ENCODE measurements at regions not wholly inside any gene's neighbourhood (a gene's known extent, or its start where the extent isn't known, plus 50 kb on each side); places are given as distances from the start of the nearest gene placed in this dataset.
"Not testable (repeated sequence)": the region's sequence is repeated elsewhere in the genome, so short reads cannot be mapped to it uniquely, and the experiment has no call there.

- H3K9me3 Mint-ChIP-seq (ENCODE audit: insufficient read depth); POLR2A ChIA-PET: not testable (repeated sequence)
Observed at GRCh38 chr10:30549134-30549687, 80.3 kb downstream of the LYZL2 start.

GRCh38 chr10:30546511-30546910 is 83.0 kb downstream of the LYZL2 start:
- Histone ChIP-seq H3K79me2 (ENCODE audit: control insufficient read depth, insufficient read depth, low read length) (no peaks in the 10 kb centered on the region), H4K20me1 (ENCODE audit: control insufficient read depth, insufficient read depth, low read length, poor library complexity, severe bottlenecking) (no peaks in the 10 kb centered on the region), H3K4me2 (replicated peaks; ENCODE audit: low read depth, low read length, poor library complexity, severe bottlenecking) (no peak overlapping the region), H3K36me3 (replicated peaks in 1 of 2; ENCODE audit: control extremely low read depth in 1 of 2, control insufficient read depth in 1 of 2, extremely low read depth in 1 of 2, insufficient read depth in 2 of 2, low read length in 1 of 2) (no peaks in the 10 kb centered on the region), H3K27me3 (replicated peaks in 1 of 4; ENCODE audit: control extremely low read depth in 1 of 4, control insufficient read depth in 3 of 4, insufficient read depth in 4 of 4, low read length in 3 of 4) (no peaks in the 10 kb centered on the region), H3K9ac (ENCODE audit: low read length) (no peak overlapping the region), H3K9me3 (ENCODE audit: control extremely low read depth in 1 of 3, control insufficient read depth in 2 of 3, insufficient read depth in 1 of 3, low read length in 2 of 3) (no peaks in the 10 kb centered on the region), H3K27ac (ENCODE audit: low read length in 2 of 2) (no peak overlapping the region), H3K4me3 (ENCODE audit: control extremely low read depth in 1 of 5, extremely low read depth in 1 of 5, insufficient read depth in 1 of 5, low read depth in 2 of 5, low read length in 4 of 5) (no peak overlapping the region), H2AFZ (ENCODE audit: insufficient read depth, low read depth, low read length, poor library complexity, severe bottlenecking) (no peak overlapping the region), H3K4me1 (ENCODE audit: control insufficient read depth in 2 of 2, insufficient read depth in 2 of 2, low read length in 2 of 2) (no peaks in the 10 kb centered on the region)
- ChIA-PET POLR2A (no interaction called here), CTCF (interaction anchor here (1.4 kb wide), 1 partner anchor 10 kb away, joined by 3 read pairs; no protein-coding TSS in a partner anchor)
- intact Hi-C loops (cut with micrococcal nuclease) = no loop called here
- peaks cover 11% of the 10 kb centered on the region for H3K4me1 Mint-ChIP-seq
- ATAC-seq (ENCODE audit: low read depth) (no peak), DNase-seq (no peak)
- H3K9me3 Mint-ChIP-seq (ENCODE audit: insufficient read depth) = no peaks in the 10 kb centered on the region
- H3K27ac Mint-ChIP-seq = no peak overlapping the region
- no peak for TF ChIP-seq EZH2 (IDR thresholded peaks at IDR 0.05; ENCODE audit: borderline replicate concordance, insufficient read depth, low read depth, low read length, poor library complexity, severe bottlenecking)
- TF ChIP-seq CTCF (IDR thresholded peaks at IDR 0.05) = no peak
- H3K27me3 Mint-ChIP-seq = no peaks in the 10 kb centered on the region
- no peak overlapping the region for H3K4me3 Mint-ChIP-seq
- WGBS (ENCODE audit: insufficient coverage) = 80% methylated on average over 3 of the region's 9 CpGs

More at GRCh38 chr10:30549134-30549687, 80.3 kb downstream of the LYZL2 start:
- CTCF ChIA-PET; H3K79me2 ChIP-seq (ENCODE audit: control insufficient read depth, insufficient read depth, low read length); H3K4me3 Mint-ChIP-seq; H3K9me3 ChIP-seq (ENCODE audit: control extremely low read depth in 1 of 3, control insufficient read depth in 2 of 3, insufficient read depth in 1 of 3, low read length in 2 of 3); H3K9ac ChIP-seq (ENCODE audit: low read length); DNase-seq; H3K4me2 ChIP-seq (replicated peaks; ENCODE audit: low read depth, low read length, poor library complexity, severe bottlenecking); ATAC-seq (ENCODE audit: low read depth); H3K4me1 ChIP-seq (ENCODE audit: control insufficient read depth in 2 of 2, insufficient read depth in 2 of 2, low read length in 2 of 2); H3K36me3 ChIP-seq (replicated peaks in 1 of 2; ENCODE audit: control extremely low read depth in 1 of 2, control insufficient read depth in 1 of 2, extremely low read depth in 1 of 2, insufficient read depth in 2 of 2, low read length in 1 of 2); H3K27ac ChIP-seq (ENCODE audit: low read length in 2 of 2); intact Hi-C loops (cut with micrococcal nuclease); H2AFZ ChIP-seq (ENCODE audit: insufficient read depth, low read depth, low read length, poor library complexity, severe bottlenecking); H3K4me1 Mint-ChIP-seq; H3K27me3 ChIP-seq (replicated peaks in 1 of 4; ENCODE audit: control extremely low read depth in 1 of 4, control insufficient read depth in 3 of 4, insufficient read depth in 4 of 4, low read length in 3 of 4); H4K20me1 ChIP-seq (ENCODE audit: control insufficient read depth, insufficient read depth, low read length, poor library complexity, severe bottlenecking); H3K27ac Mint-ChIP-seq; H3K27me3 Mint-ChIP-seq; H3K4me3 ChIP-seq (ENCODE audit: control extremely low read depth in 1 of 5, extremely low read depth in 1 of 5, insufficient read depth in 1 of 5, low read depth in 2 of 5, low read length in 4 of 5): not testable (repeated sequence)
- 95% methylated on average over 5 of the region's 6 CpGs for WGBS (ENCODE audit: insufficient coverage)

Measured in B cell (primary cell).